ENCODE measurements at regions not wholly inside any gene's neighbourhood (a gene's known extent, or its start where the extent isn't known, plus 50 kb on each side); places are given as distances from the start of the nearest gene placed in this dataset.
A peak's percentile ranks its signal among the peaks of the same experiment; 100 is the strongest.
"Not testable (repeated sequence)": the region's sequence is repeated elsewhere in the genome, so short reads cannot be mapped to it uniquely, and the experiment has no call there.

GRCh38 chr16:80258407-80258806, 282.4 kb upstream of the DYNLRB2 start:
- DNase-seq (ENCODE audit: low read depth), result no peak

- DNase-seq (ENCODE audit: low read depth), result no peak
Measured at GRCh38 chr16:80254970-80255369, 285.8 kb upstream of the DYNLRB2 start.

GRCh38 chr16:80253741-80254140, 287.1 kb upstream of the DYNLRB2 start:
- DNase-seq (ENCODE audit: low read depth), result no peak

- peak; percentile 14 for DNase-seq (ENCODE audit: low read depth)
Measured at GRCh38 chr16:80250381-80250780, 290.4 kb upstream of the DYNLRB2 start.

GRCh38 chr16:80243303-80243702, 297.5 kb upstream of the DYNLRB2 start:
- not testable (repeated sequence) for DNase-seq (ENCODE audit: low read depth)

- DNase-seq (ENCODE audit: low read depth), result not testable (repeated sequence)
Measured at GRCh38 chr16:80242279-80242678, 298.5 kb upstream of the DYNLRB2 start.

GRCh38 chr16:80233097-80233835, 307.5 kb upstream of the DYNLRB2 start:
- DNase-seq (ENCODE audit: low read depth), result peak; percentile 5

GRCh38 chr16:80231888-80232287, 308.9 kb upstream of the DYNLRB2 start:
- peak; percentile 89 for DNase-seq (ENCODE audit: low read depth)

- no peak for DNase-seq (ENCODE audit: low read depth)
Measured at GRCh38 chr16:80231121-80231520, 309.7 kb upstream of the DYNLRB2 start.

GRCh38 chr16:80230328-80231120, 310.3 kb upstream of the DYNLRB2 start:
- DNase-seq (ENCODE audit: low read depth), result no peak

- no peak for DNase-seq (ENCODE audit: low read depth)
Measured at GRCh38 chr16:80226499-80226898, 314.3 kb upstream of the DYNLRB2 start.

- DNase-seq (ENCODE audit: low read depth), result no peak
Measured at GRCh38 chr16:80210787-80211186, 330.0 kb upstream of the DYNLRB2 start.

- no peak for DNase-seq (ENCODE audit: low read depth)
Measured at GRCh38 chr16:80208743-80209142, 332.1 kb upstream of the DYNLRB2 start.

- DNase-seq (ENCODE audit: low read depth), result no peak
Measured at GRCh38 chr16:80208015-80208414, 332.8 kb upstream of the DYNLRB2 start.

- no peak for DNase-seq (ENCODE audit: low read depth)
Measured at GRCh38 chr16:80203821-80204220, 337.0 kb upstream of the DYNLRB2 start.

- no peak for DNase-seq (ENCODE audit: low read depth)
Measured at GRCh38 chr16:80202831-80203413, 337.9 kb upstream of the DYNLRB2 start.

- DNase-seq (ENCODE audit: low read depth), result no peak
Measured at GRCh38 chr16:80200079-80200478, 340.7 kb upstream of the DYNLRB2 start.

GRCh38 chr16:80199614-80200013, 341.2 kb upstream of the DYNLRB2 start:
- DNase-seq (ENCODE audit: low read depth), result no peak

- no peak for DNase-seq (ENCODE audit: low read depth)
Measured at GRCh38 chr16:80198311-80199299, 342.2 kb upstream of the DYNLRB2 start.

GRCh38 chr16:80197741-80198201, 343.0 kb upstream of the DYNLRB2 start:
- peak; percentile 81 for DNase-seq (ENCODE audit: low read depth)

GRCh38 chr16:80191928-80192327, 348.9 kb upstream of the DYNLRB2 start:
- no peak for DNase-seq (ENCODE audit: low read depth)

All from Daoy (cell line).